ENCODE measurements at regions not wholly inside any gene's neighbourhood (a gene's known extent, or its start where the extent isn't known, plus 50 kb on each side); places are given as distances from the start of the nearest gene placed in this dataset.

DNA sequence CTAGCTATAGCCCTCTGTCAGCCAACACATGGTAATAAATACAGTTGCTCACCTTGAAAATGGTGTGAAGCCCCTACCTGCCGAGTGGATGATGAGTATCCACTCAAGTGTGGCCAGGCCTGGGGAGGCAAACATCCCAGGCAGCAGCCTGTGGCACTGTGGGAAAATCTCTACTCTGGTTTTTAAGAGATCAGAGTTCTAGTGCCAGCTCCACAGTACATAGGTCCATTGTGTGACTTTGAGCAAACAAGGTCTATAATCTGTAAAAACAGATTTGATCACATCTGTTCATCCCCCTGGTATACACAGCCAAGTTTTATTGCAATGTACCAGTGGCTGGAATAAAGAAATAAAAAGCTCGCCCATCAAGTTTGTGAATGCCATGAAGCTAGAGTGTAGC lies 82.7 kb upstream of the ARMC2 start:
- Histone ChIP-seq H3K27ac (ENCODE audit: low read depth, low read length, poor library complexity, severe bottlenecking) (no peak overlapping the region), H3K27me3 (ENCODE audit: insufficient read depth, low read length) (peaks cover 7% of the 10 kb centered on the region), H3K4me3 (ENCODE audit: low read depth, low read length, poor library complexity, severe bottlenecking) (no peak overlapping the region), H3K79me2 (ENCODE audit: insufficient read depth, low read length) (no peaks in the 10 kb centered on the region), H4K20me1 (ENCODE audit: insufficient read depth, low read length) (no peaks in the 10 kb centered on the region), H3K4me1 (ENCODE audit: insufficient read depth, low read length, severe bottlenecking) (no peaks in the 10 kb centered on the region), H3K9me2 (ENCODE audit: low read depth, low read length) (no peaks in the 10 kb centered on the region), H2AFZ (ENCODE audit: low read length) (no peak overlapping the region), H3K9me3 (ENCODE audit: low read length) (no peaks in the 10 kb centered on the region), H3K9ac (ENCODE audit: low read length) (no peak overlapping the region), H3F3A (ENCODE audit: insufficient read depth, low read length) (no peaks in the 10 kb centered on the region), H3K4me2 (ENCODE audit: low read length) (no peak overlapping the region), H3K36me3 (ENCODE audit: insufficient read depth, low read length) (no peaks in the 10 kb centered on the region)
- TF ChIP-seq, protein P1, sequence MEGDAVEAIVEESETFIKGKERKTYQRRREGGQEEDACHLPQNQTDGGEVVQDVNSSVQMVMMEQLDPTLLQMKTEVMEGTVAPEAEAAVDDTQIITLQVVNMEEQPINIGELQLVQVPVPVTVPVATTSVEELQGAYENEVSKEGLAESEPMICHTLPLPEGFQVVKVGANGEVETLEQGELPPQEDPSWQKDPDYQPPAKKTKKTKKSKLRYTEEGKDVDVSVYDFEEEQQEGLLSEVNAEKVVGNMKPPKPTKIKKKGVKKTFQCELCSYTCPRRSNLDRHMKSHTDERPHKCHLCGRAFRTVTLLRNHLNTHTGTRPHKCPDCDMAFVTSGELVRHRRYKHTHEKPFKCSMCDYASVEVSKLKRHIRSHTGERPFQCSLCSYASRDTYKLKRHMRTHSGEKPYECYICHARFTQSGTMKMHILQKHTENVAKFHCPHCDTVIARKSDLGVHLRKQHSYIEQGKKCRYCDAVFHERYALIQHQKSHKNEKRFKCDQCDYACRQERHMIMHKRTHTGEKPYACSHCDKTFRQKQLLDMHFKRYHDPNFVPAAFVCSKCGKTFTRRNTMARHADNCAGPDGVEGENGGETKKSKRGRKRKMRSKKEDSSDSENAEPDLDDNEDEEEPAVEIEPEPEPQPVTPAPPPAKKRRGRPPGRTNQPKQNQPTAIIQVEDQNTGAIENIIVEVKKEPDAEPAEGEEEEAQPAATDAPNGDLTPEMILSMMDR (IDR thresholded peaks at IDR 0.05; ENCODE audit: low read length): no peak
- TF ChIP-seq EZH2 (IDR thresholded peaks at IDR 0.05; ENCODE audit: borderline replicate concordance, low read length): no peak

DNA sequence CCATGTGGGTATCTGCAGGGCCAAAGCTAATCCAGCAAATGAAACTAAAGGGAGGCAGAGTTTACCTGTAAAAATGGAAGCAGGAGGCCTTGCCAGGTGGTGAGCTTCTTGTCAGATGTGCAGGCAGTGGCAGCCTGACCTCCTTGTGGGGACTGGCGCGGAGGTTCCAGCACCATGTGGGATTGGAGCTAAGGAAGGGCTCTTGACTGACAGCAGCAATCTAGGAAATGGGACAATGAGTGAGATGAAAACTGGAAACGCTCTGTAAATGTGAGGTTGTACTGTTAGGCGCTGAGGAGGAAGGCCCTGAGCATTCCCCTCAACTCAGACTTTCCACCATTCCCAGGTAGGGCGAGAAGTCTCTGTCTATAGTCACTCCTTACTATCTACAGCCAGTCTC lies 81.8 kb upstream of the ARMC2 start:
- no peaks in the 10 kb centered on the region for H3F3A ChIP-seq (ENCODE audit: insufficient read depth, low read length)
- H3K4me3 ChIP-seq (ENCODE audit: low read depth, low read length, poor library complexity, severe bottlenecking): no peak overlapping the region
- no peaks in the 10 kb centered on the region for H3K4me1 ChIP-seq (ENCODE audit: insufficient read depth, low read length, severe bottlenecking)
- no peaks in the 10 kb centered on the region for H3K9me3 ChIP-seq (ENCODE audit: low read length)
- H3K27me3 ChIP-seq (ENCODE audit: insufficient read depth, low read length): peaks cover 7% of the 10 kb centered on the region
- no peak overlapping the region for H3K9ac ChIP-seq (ENCODE audit: low read length)
- H3K79me2 ChIP-seq (ENCODE audit: insufficient read depth, low read length): no peaks in the 10 kb centered on the region
- no peak overlapping the region for H2AFZ ChIP-seq (ENCODE audit: low read length)
- H3K36me3 ChIP-seq (ENCODE audit: insufficient read depth, low read length): no peaks in the 10 kb centered on the region
- H3K4me2 ChIP-seq (ENCODE audit: low read length): no peak overlapping the region
- no peaks in the 10 kb centered on the region for H4K20me1 ChIP-seq (ENCODE audit: insufficient read depth, low read length)
- no peak for TF ChIP-seq EZH2 (IDR thresholded peaks at IDR 0.05; ENCODE audit: borderline replicate concordance, low read length)
- TF ChIP-seq, protein P1 (IDR thresholded peaks at IDR 0.05; ENCODE audit: low read length): no peak
- H3K27ac ChIP-seq (ENCODE audit: low read depth, low read length, poor library complexity, severe bottlenecking): no peak overlapping the region
- H3K9me2 ChIP-seq (ENCODE audit: low read depth, low read length): no peaks in the 10 kb centered on the region

DNA sequence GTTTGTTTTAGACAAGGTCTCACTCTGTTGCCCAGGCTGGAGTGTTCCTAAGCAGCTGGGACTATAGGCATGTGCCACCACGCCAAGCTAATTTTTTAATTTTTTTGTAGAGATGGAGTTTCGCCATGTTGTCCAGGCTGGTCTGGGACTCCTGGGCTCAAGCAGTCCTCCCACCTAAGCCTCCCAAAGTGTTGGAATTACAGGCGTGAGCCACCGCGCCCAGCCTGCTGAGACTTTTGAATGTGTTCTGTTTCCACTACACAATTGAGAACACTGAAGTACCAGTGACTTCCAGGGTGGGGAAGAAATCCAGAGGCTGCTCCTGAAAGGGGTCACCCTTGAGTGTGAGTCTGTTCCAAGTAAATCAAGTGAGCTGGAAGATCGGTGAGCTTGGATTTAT lies 81.3 kb upstream of the ARMC2 start:
- Histone ChIP-seq H4K20me1 (ENCODE audit: insufficient read depth, low read length) (no peaks in the 10 kb centered on the region), H3K4me2 (ENCODE audit: low read length) (no peak overlapping the region), H3K4me1 (ENCODE audit: insufficient read depth, low read length, severe bottlenecking) (no peaks in the 10 kb centered on the region), H3K4me3 (ENCODE audit: low read depth, low read length, poor library complexity, severe bottlenecking) (no peak overlapping the region), H3K79me2 (ENCODE audit: insufficient read depth, low read length) (no peaks in the 10 kb centered on the region), H3K27ac (ENCODE audit: low read depth, low read length, poor library complexity, severe bottlenecking) (no peak overlapping the region), H3K9me3 (ENCODE audit: low read length) (no peaks in the 10 kb centered on the region), H3K9ac (ENCODE audit: low read length) (no peak overlapping the region), H3K36me3 (ENCODE audit: insufficient read depth, low read length) (no peaks in the 10 kb centered on the region), H3K27me3 (ENCODE audit: insufficient read depth, low read length) (peaks cover 7% of the 10 kb centered on the region), H3K9me2 (ENCODE audit: low read depth, low read length) (no peaks in the 10 kb centered on the region), H3F3A (ENCODE audit: insufficient read depth, low read length) (no peaks in the 10 kb centered on the region), H2AFZ (ENCODE audit: low read length) (no peak overlapping the region)
- TF ChIP-seq, protein P1 (IDR thresholded peaks at IDR 0.05; ENCODE audit: low read length): no peak
- no peak for TF ChIP-seq EZH2 (IDR thresholded peaks at IDR 0.05; ENCODE audit: borderline replicate concordance, low read length)

Data from OCI-LY1 (cell line).